IPS DF 19.7 (cell line): ENCODE measurements at regions not wholly inside any gene's neighbourhood (a gene's known extent, or its start where the extent isn't known, plus 50 kb on each side); places are given as distances from the start of the nearest gene placed in this dataset.
"Not testable (repeated sequence)": the region's sequence is repeated elsewhere in the genome, so short reads cannot be mapped to it uniquely, and the experiment has no call there.

Source experiments
- DNase-seq: peaks from one replicate; pipeline ENCODE4 v3.0.0-alpha.2; 2013; ENCODE audit warnings: low read depth, low spot score

GRCh38 chr2:183898641-183899040 is 699.7 kb upstream of the ZNF804A start:
- no peak for DNase-seq

- DNase-seq = no peak
These were observed 696.4 kb upstream of the ZNF804A start for GRCh38 chr2:183901931-183902330.

- DNase-seq = no peak
These were observed 695.3 kb upstream of the ZNF804A start for GRCh38 chr2:183903026-183903425.

- not testable (repeated sequence) for DNase-seq
These were observed 682.3 kb upstream of the ZNF804A start for GRCh38 chr2:183916041-183916440.

- DNase-seq = no peak
These were observed 679.2 kb upstream of the ZNF804A start for GRCh38 chr2:183919167-183919566.

- no peak for DNase-seq
These were observed 678.4 kb upstream of the ZNF804A start for GRCh38 chr2:183919926-183920325.

GRCh38 chr2:183925281-183925680 is 673.0 kb upstream of the ZNF804A start:
- no peak for DNase-seq

- no peak for DNase-seq
These were observed 671.9 kb upstream of the ZNF804A start for GRCh38 chr2:183926433-183926832.

- no peak for DNase-seq
These were observed 670.7 kb upstream of the ZNF804A start for GRCh38 chr2:183927406-183928325.

GRCh38 chr2:183935005-183935404 is 663.3 kb upstream of the ZNF804A start:
- no peak for DNase-seq

- no peak for DNase-seq
These were observed 661.1 kb upstream of the ZNF804A start for GRCh38 chr2:183937220-183937619.

- no peak for DNase-seq
These were observed 652.1 kb upstream of the ZNF804A start for GRCh38 chr2:183946193-183946592.

GRCh38 chr2:183948861-183949260 is 649.5 kb upstream of the ZNF804A start:
- DNase-seq = no peak

GRCh38 chr2:183950673-183951072 is 647.7 kb upstream of the ZNF804A start:
- DNase-seq = no peak

GRCh38 chr2:183951630-183952029 is 646.7 kb upstream of the ZNF804A start:
- no peak for DNase-seq

- DNase-seq = no peak
These were observed 645.6 kb upstream of the ZNF804A start for GRCh38 chr2:183952741-183953140.

GRCh38 chr2:183963609-183964008 is 634.7 kb upstream of the ZNF804A start:
- no peak for DNase-seq

- DNase-seq = no peak
These were observed 633.8 kb upstream of the ZNF804A start for GRCh38 chr2:183964565-183964964.

GRCh38 chr2:183967756-183968155 is 630.6 kb upstream of the ZNF804A start:
- DNase-seq = no peak

- not testable (repeated sequence) for DNase-seq
These were observed 622.7 kb upstream of the ZNF804A start for GRCh38 chr2:183975676-183976075.

- no peak for DNase-seq
These were observed 613.5 kb upstream of the ZNF804A start for GRCh38 chr2:183984871-183985270.

- no peak for DNase-seq
These were observed 606.4 kb upstream of the ZNF804A start for GRCh38 chr2:183991968-183992367.

- DNase-seq = no peak
These were observed 605.3 kb upstream of the ZNF804A start for GRCh38 chr2:183993052-183993451.
